DND-41 (cell line): ENCODE measurements at regions not wholly inside any gene's neighbourhood (a gene's known extent, or its start where the extent isn't known, plus 50 kb on each side); places are given as distances from the start of the nearest gene placed in this dataset.

Experiments used
- EZH2 ChIP-seq: IDR thresholded peaks from 3 replicates; pipeline ENCODE4 v1.6.1; 2012; ENCODE audit warnings: borderline replicate concordance, low read depth, mild to moderate bottlenecking, moderate library complexity, low read length, inconsistent platforms; ENCODE audit not compliant: severe bottlenecking
- TF ChIP-seq, protein P1 (sequence below): IDR thresholded peaks from 2 replicates; pipeline ENCODE4 v1.5.1; 2012; ENCODE audit warnings: borderline replicate concordance, low read length, moderate library complexity, mild to moderate bottlenecking; ENCODE audit not compliant: poor library complexity, severe bottlenecking; ENCODE audit errors: extremely low read depth

GRCh38 chr2:207469943-207470729 is 59.6 kb upstream of the CREB1 start:
- TF ChIP-seq, protein P1, sequence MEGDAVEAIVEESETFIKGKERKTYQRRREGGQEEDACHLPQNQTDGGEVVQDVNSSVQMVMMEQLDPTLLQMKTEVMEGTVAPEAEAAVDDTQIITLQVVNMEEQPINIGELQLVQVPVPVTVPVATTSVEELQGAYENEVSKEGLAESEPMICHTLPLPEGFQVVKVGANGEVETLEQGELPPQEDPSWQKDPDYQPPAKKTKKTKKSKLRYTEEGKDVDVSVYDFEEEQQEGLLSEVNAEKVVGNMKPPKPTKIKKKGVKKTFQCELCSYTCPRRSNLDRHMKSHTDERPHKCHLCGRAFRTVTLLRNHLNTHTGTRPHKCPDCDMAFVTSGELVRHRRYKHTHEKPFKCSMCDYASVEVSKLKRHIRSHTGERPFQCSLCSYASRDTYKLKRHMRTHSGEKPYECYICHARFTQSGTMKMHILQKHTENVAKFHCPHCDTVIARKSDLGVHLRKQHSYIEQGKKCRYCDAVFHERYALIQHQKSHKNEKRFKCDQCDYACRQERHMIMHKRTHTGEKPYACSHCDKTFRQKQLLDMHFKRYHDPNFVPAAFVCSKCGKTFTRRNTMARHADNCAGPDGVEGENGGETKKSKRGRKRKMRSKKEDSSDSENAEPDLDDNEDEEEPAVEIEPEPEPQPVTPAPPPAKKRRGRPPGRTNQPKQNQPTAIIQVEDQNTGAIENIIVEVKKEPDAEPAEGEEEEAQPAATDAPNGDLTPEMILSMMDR, result no peak
- no peak for TF ChIP-seq EZH2
